SK-N-SH (cell line): ENCODE measurements at regions not wholly inside any gene's neighbourhood (a gene's known extent, or its start where the extent isn't known, plus 50 kb on each side); places are given as distances from the start of the nearest gene placed in this dataset.

Source experiments
- EP300 ChIP-seq, 2 experiments: IDR thresholded peaks; 2 replicates each; pipeline versions ENCODE4 v1.4.0 to v1.6.1; 2012; ENCODE audit warnings: borderline replicate concordance in 1 of 2, low read depth in 1 of 2, low read length in 1 of 2
- EZH2phosphoT487 ChIP-seq: fragments of 200-600 bp; sonication (generic); IDR thresholded peaks from 2 replicates; pipeline ENCODE4 v1.6.1; 2017; ENCODE audit warnings: low read depth, mixed run types, mild to moderate bottlenecking, antibody characterized with exemption, moderate library complexity, borderline replicate concordance
- FOSL2 ChIP-seq: IDR thresholded peaks from 2 replicates; pipeline ENCODE4 v1.4.0; 2012; ENCODE audit warnings: low read depth, mild to moderate bottlenecking, moderate library complexity, borderline replicate concordance
- MEF2A ChIP-seq: IDR thresholded peaks from 2 replicates; pipeline ENCODE4 v1.4.0; 2012; ENCODE audit warnings: low read depth, borderline replicate concordance
- NFIC ChIP-seq: IDR thresholded peaks from 2 replicates; pipeline ENCODE4 v1.4.0; 2012; ENCODE audit warnings: borderline replicate concordance
- POLR2AphosphoS5 ChIP-seq: IDR thresholded peaks from 2 replicates; pipeline ENCODE4 v1.6.1; 2012; ENCODE audit warnings: low read depth, low read length
- REST ChIP-seq: IDR thresholded peaks from 2 replicates; pipeline ENCODE4 v1.6.1; 2012; ENCODE audit warnings: mild to moderate bottlenecking, low read depth, low read length, moderate library complexity
- RXRA ChIP-seq: IDR thresholded peaks from 2 replicates; pipeline ENCODE4 v1.4.0; 2012; ENCODE audit warnings: low read depth, mild to moderate bottlenecking, borderline replicate concordance
- TAF1 ChIP-seq: IDR thresholded peaks from 2 replicates; pipeline ENCODE4 v1.6.1; 2012; ENCODE audit warnings: low read depth, mild to moderate bottlenecking, low read length, moderate library complexity, borderline replicate concordance
- TEAD4 ChIP-seq: IDR thresholded peaks from 2 replicates; pipeline ENCODE4 v1.4.0; 2012; ENCODE audit warnings: mild to moderate bottlenecking, borderline replicate concordance; ENCODE audit not compliant: insufficient read depth
- TF ChIP-seq, protein P1 (sequence below): fragments of 200-600 bp; sonication (generic); IDR thresholded peaks from 2 replicates; pipeline ENCODE4 v1.6.1; 2017; ENCODE audit warnings: antibody characterized with exemption, mild to moderate bottlenecking, moderate library complexity
- TF ChIP-seq, protein P2 (sequence below): IDR thresholded peaks from 2 replicates; pipeline ENCODE4 v1.4.0; 2012; ENCODE audit warnings: low read depth, borderline replicate concordance

DNA sequence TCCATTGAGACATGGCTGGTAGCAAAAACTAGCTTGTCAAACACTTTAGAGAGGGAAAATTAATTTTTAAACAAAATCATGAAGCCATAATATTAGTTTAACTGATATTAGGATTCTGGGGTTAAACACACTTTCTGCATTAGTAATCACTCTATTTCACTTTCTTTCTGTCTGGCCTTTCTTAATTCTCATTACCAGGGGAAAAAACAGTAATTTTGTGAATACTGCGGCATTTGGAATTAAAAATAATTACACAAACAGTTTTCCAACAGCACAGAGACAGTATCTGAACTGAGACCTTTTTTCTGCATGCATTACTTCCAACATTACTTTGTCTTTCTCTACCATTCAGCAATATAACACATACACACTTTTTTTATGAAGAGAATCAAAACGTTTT lies 190.6 kb downstream of the MRPL39 start:
- TF ChIP-seq, protein P1, sequence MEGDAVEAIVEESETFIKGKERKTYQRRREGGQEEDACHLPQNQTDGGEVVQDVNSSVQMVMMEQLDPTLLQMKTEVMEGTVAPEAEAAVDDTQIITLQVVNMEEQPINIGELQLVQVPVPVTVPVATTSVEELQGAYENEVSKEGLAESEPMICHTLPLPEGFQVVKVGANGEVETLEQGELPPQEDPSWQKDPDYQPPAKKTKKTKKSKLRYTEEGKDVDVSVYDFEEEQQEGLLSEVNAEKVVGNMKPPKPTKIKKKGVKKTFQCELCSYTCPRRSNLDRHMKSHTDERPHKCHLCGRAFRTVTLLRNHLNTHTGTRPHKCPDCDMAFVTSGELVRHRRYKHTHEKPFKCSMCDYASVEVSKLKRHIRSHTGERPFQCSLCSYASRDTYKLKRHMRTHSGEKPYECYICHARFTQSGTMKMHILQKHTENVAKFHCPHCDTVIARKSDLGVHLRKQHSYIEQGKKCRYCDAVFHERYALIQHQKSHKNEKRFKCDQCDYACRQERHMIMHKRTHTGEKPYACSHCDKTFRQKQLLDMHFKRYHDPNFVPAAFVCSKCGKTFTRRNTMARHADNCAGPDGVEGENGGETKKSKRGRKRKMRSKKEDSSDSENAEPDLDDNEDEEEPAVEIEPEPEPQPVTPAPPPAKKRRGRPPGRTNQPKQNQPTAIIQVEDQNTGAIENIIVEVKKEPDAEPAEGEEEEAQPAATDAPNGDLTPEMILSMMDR = no peak
- TF ChIP-seq FOSL2 (no peak), TAF1 (no peak), REST (no peak), MEF2A (no peak), POLR2AphosphoS5 (no peak), NFIC (no peak), EP300 (IDR thresholded peaks at IDR 0.05; ENCODE audit: borderline replicate concordance in 1 of 2, low read depth in 1 of 2, low read length in 1 of 2) (no peak), EZH2phosphoT487 (no peak), RXRA (no peak), TEAD4 (no peak)
- TF ChIP-seq, protein P2, sequence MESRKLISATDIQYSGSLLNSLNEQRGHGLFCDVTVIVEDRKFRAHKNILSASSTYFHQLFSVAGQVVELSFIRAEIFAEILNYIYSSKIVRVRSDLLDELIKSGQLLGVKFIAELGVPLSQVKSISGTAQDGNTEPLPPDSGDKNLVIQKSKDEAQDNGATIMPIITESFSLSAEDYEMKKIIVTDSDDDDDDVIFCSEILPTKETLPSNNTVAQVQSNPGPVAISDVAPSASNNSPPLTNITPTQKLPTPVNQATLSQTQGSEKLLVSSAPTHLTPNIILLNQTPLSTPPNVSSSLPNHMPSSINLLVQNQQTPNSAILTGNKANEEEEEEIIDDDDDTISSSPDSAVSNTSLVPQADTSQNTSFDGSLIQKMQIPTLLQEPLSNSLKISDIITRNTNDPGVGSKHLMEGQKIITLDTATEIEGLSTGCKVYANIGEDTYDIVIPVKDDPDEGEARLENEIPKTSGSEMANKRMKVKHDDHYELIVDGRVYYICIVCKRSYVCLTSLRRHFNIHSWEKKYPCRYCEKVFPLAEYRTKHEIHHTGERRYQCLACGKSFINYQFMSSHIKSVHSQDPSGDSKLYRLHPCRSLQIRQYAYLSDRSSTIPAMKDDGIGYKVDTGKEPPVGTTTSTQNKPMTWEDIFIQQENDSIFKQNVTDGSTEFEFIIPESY = no peak
